ENCODE measurements at regions not wholly inside any gene's neighbourhood (a gene's known extent, or its start where the extent isn't known, plus 50 kb on each side); places are given as distances from the start of the nearest gene placed in this dataset.

DNA sequence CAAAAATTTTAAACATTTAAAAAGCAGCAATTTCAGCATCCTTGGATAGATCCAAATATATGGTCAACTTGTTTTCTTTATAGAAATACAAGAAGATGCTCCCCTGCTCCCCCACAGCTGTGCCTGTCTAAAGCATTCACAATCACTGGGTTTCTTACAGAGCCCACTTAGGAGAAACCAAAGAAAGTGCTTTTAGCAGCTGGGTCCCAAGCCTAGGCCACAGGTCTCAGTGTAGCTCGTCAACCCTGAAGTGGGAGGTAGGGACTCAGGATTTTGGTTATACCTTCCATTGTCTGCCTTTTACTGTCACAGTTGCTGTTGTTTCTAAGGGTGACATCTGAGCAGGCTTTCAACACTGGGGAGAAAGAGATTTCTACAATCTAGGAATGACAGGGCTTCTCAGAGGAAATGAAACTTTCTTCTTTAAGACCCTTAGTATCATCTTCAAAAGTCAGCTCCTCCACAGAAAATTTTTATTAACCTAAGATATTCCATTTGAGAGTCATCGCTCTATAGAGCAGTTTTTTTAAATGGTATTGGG is 199.3 kb upstream of the CMC1 start:
- H3K4me3 ChIP-seq (replicated peaks in 1 of 2; ENCODE audit: low read depth in 1 of 2, low read length in 2 of 2): no peak overlapping the region
- no peaks in the 10 kb centered on the region for H3K36me3 ChIP-seq (ENCODE audit: control insufficient read depth in 1 of 2, insufficient read depth in 2 of 2, low read length in 2 of 2)
- intact Hi-C loops (cut with micrococcal nuclease): no loop called here
- no peaks in the 10 kb centered on the region for H3K4me1 ChIP-seq (ENCODE audit: control insufficient read depth in 1 of 2, insufficient read depth in 2 of 2, low read length in 2 of 2)
- H3K9me2 ChIP-seq (ENCODE audit: insufficient read depth): no peaks in the 10 kb centered on the region
- ChIA-PET CTCF (no interaction called here), POLR2A (no interaction called here), RAD21 (ENCODE audit: low non-redundant PET in 1 of 2, low total read pairs in 2 of 2, uncharacterized antibody in 2 of 2, unreplicated experiment in 2 of 2) (no interaction called here)
- H3K27ac ChIP-seq (ENCODE audit: low read depth, low read length): no peak overlapping the region
- H4K20me1 ChIP-seq (ENCODE audit: insufficient read depth): no peaks in the 10 kb centered on the region
- TF ChIP-seq CBX3 (IDR thresholded peaks at IDR 0.05; ENCODE audit: low read depth) (no peak), SP1 (IDR thresholded peaks at IDR 0.05; ENCODE audit: low read depth) (no peak), ZFX (IDR thresholded peaks at IDR 0.05) (no peak), ZNF274 (IDR thresholded peaks at IDR 0.05; ENCODE audit: low read depth, low read length) (no peak), POLR2AphosphoS5 (IDR thresholded peaks at IDR 0.05; ENCODE audit: low read depth, low read length) (no peak), CTCF (IDR thresholded peaks at IDR 0.05 in 2 of 3, conservative IDR thresholded peaks at IDR 0.05 in 1 of 3; ENCODE audit: borderline replicate concordance in 1 of 3, insufficient read depth in 1 of 3, low read depth in 2 of 3, low read length in 2 of 3) (no peak), SIN3A (IDR thresholded peaks at IDR 0.05; ENCODE audit: low read depth) (no peak), TCF7L2 (IDR thresholded peaks at IDR 0.05; ENCODE audit: borderline replicate concordance, extremely low read depth, insufficient read depth, insufficient read length) (no peak), YY1 (IDR thresholded peaks at IDR 0.05; ENCODE audit: extremely low read depth, insufficient replicate concordance, low read depth, low read length) (no peak), SRF (IDR thresholded peaks at IDR 0.05; ENCODE audit: low read depth) (no peak), EGR1 (IDR thresholded peaks at IDR 0.05; ENCODE audit: low read depth) (no peak)
- TF ChIP-seq, protein P1, sequence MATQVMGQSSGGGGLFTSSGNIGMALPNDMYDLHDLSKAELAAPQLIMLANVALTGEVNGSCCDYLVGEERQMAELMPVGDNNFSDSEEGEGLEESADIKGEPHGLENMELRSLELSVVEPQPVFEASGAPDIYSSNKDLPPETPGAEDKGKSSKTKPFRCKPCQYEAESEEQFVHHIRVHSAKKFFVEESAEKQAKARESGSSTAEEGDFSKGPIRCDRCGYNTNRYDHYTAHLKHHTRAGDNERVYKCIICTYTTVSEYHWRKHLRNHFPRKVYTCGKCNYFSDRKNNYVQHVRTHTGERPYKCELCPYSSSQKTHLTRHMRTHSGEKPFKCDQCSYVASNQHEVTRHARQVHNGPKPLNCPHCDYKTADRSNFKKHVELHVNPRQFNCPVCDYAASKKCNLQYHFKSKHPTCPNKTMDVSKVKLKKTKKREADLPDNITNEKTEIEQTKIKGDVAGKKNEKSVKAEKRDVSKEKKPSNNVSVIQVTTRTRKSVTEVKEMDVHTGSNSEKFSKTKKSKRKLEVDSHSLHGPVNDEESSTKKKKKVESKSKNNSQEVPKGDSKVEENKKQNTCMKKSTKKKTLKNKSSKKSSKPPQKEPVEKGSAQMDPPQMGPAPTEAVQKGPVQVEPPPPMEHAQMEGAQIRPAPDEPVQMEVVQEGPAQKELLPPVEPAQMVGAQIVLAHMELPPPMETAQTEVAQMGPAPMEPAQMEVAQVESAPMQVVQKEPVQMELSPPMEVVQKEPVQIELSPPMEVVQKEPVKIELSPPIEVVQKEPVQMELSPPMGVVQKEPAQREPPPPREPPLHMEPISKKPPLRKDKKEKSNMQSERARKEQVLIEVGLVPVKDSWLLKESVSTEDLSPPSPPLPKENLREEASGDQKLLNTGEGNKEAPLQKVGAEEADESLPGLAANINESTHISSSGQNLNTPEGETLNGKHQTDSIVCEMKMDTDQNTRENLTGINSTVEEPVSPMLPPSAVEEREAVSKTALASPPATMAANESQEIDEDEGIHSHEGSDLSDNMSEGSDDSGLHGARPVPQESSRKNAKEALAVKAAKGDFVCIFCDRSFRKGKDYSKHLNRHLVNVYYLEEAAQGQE (IDR thresholded peaks at IDR 0.05; ENCODE audit: low read depth): no peak
- H3K9ac ChIP-seq (ENCODE audit: low read length): no peak overlapping the region
- no TSS peak for BruUV-seq (replicated peaks)
- no peak for ATAC-seq
- H3K9me3 ChIP-seq (ENCODE audit: control insufficient read depth in 1 of 2, insufficient read depth in 1 of 2, low read depth in 1 of 2, low read length in 2 of 2): no peaks in the 10 kb centered on the region
- 0 out of 2 replicates have a peak, but pooled peaks cover 2% of the 10 kb centered on the region for H3K79me2 ChIP-seq (ENCODE audit: insufficient read depth, low read length)
- H2AFZ ChIP-seq (ENCODE audit: low read depth, low read length, poor library complexity, severe bottlenecking): no peak overlapping the region
- no peak for DNase-seq (ENCODE audit: low read depth, low spot score)
- H3K4me2 ChIP-seq (ENCODE audit: low read length): no peak overlapping the region
- H3K27me3 ChIP-seq (ENCODE audit: insufficient read depth, low read length): no peaks in the 10 kb centered on the region
